HG02759 (cell line): ENCODE measurements at regions not wholly inside any gene's neighbourhood (a gene's known extent, or its start where the extent isn't known, plus 50 kb on each side); places are given as distances from the start of the nearest gene placed in this dataset.
"Not testable (repeated sequence)": the region's sequence is repeated elsewhere in the genome, so short reads cannot be mapped to it uniquely, and the experiment has no call there.

ENCODE experiments used
- ATAC-seq: cut with Tn5 transposase; IDR thresholded peaks from one replicate; pipeline ENCODE4 v1.9.1; 2021; ENCODE audit warnings: mild to moderate bottlenecking, moderate library complexity; ENCODE audit not compliant: unreplicated experiment

GRCh38 chr5:25405850-25406249 is 761.1 kb upstream of the CDH10 start:
- no peak for ATAC-seq

GRCh38 chr5:25399878-25400480 is 755.2 kb upstream of the CDH10 start:
- no peak for ATAC-seq

GRCh38 chr5:25393957-25394356 is 749.2 kb upstream of the CDH10 start:
- no peak for ATAC-seq

GRCh38 chr5:25393256-25393655 is 748.5 kb upstream of the CDH10 start:
- no peak for ATAC-seq

GRCh38 chr5:25387953-25388352 is 743.2 kb upstream of the CDH10 start:
- no peak for ATAC-seq

GRCh38 chr5:25362799-25363198 is 718.0 kb upstream of the CDH10 start:
- no peak for ATAC-seq

GRCh38 chr5:25358919-25359318 is 714.1 kb upstream of the CDH10 start:
- no peak for ATAC-seq

GRCh38 chr5:25357605-25358004 is 712.8 kb upstream of the CDH10 start:
- no peak for ATAC-seq

- ATAC-seq: no peak
These were observed 705.0 kb upstream of the CDH10 start for GRCh38 chr5:25349746-25350145.

GRCh38 chr5:25345240-25345771 is 700.5 kb upstream of the CDH10 start:
- no peak for ATAC-seq

GRCh38 chr5:25339541-25339940 is 694.8 kb upstream of the CDH10 start:
- ATAC-seq: no peak

- ATAC-seq: no peak
These were observed 689.6 kb upstream of the CDH10 start for GRCh38 chr5:25334350-25334749.

- ATAC-seq: no peak
These were observed 685.9 kb upstream of the CDH10 start for GRCh38 chr5:25330721-25331120.

- no peak for ATAC-seq
These were observed 682.4 kb upstream of the CDH10 start for GRCh38 chr5:25327172-25327571.

GRCh38 chr5:25301836-25302235 is 657.1 kb upstream of the CDH10 start:
- ATAC-seq: no peak

GRCh38 chr5:25295067-25295466 is 650.3 kb upstream of the CDH10 start:
- ATAC-seq: no peak

- ATAC-seq: not testable (repeated sequence)
These were observed 645.0 kb upstream of the CDH10 start for GRCh38 chr5:25289766-25290165.

GRCh38 chr5:25286319-25286718 is 641.5 kb upstream of the CDH10 start:
- ATAC-seq: no peak

- ATAC-seq: no peak
These were observed 640.4 kb upstream of the CDH10 start for GRCh38 chr5:25285136-25285535.

GRCh38 chr5:25263507-25263906 is 618.7 kb upstream of the CDH10 start:
- not testable (repeated sequence) for ATAC-seq

- no peak for ATAC-seq
These were observed 617.4 kb upstream of the CDH10 start for GRCh38 chr5:25262221-25262620.

- no peak for ATAC-seq
These were observed 610.4 kb upstream of the CDH10 start for GRCh38 chr5:25255128-25255527.

- ATAC-seq: no peak
These were observed 597.2 kb upstream of the CDH10 start for GRCh38 chr5:25241981-25242380.
